ENCODE measurements at regions not wholly inside any gene's neighbourhood (a gene's known extent, or its start where the extent isn't known, plus 50 kb on each side); places are given as distances from the start of the nearest gene placed in this dataset.

- in situ Hi-C loops (cut with HindIII; ENCODE audit: low sequenced_read_pairs) = no loop called here
Observed at GRCh38 chr1:229815961-229816360, 189.9 kb downstream of the URB2 start.

- in situ Hi-C loops (cut with HindIII; ENCODE audit: low sequenced_read_pairs) = no loop called here
Observed at GRCh38 chr1:229817936-229818335, 191.9 kb downstream of the URB2 start.

GRCh38 chr1:229819091-229819490, 193.0 kb downstream of the URB2 start:
- in situ Hi-C loops (cut with HindIII; ENCODE audit: low sequenced_read_pairs) = no loop called here

DNA sequence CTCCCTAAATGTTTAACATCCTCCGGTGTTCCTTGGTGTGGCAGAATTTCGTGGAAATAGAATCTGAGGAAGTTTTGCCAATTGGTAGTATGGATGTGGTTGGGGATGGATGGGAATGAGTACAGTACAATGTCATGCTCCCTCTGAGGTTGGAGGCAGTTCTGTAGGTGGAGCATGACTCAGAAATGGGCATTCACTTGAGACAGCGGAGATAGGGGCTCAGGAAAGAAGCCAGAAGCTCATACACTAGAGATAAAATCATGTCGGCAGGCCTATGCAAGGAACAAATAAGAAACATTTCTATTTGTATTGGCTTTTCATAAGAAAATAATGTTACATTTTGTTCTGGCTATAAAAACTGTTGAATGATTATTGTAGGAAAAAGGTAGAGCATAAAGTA, 196.0 kb downstream of the URB2 start:
- in situ Hi-C loops (cut with HindIII; ENCODE audit: low sequenced_read_pairs) = no loop called here

DNA sequence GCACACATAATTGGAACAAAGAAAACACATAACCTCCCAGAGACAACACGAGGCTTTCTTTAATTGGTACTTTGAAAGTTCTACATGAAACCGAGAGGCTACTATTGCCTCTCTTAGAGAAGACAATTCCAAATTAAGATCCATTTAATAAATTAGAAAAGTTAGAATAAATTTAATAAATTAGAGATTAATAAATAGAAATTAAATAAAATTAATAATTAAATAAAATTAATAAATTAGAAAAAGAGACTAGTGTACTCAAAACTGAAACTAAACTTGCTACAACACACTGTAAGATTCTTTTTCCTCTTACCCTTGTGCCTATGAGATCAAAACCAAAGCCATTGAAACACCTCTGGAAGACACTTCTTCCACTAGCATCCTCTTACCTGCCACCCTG, 199.0 kb downstream of the URB2 start:
- in situ Hi-C loops (cut with HindIII; ENCODE audit: low sequenced_read_pairs) = no loop called here

DNA sequence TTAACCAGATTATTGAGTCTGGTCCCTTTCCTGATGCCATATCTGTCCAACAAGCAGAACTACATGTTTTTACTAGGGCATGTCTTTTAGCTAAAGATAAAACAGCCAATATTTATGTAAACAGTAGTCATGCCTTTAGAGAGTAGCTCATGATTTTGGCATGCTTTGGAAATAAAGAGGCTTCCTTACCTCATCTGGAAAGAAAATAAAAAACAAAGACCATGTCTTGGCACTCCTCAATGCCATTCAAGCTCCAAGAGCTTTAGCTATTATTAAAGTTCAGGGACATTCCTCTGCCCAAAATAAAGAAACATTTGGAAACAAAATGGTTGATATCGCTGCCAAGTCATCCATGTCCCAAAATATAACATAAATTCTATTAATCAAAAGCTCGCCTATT, 202.4 kb downstream of the URB2 start:
- in situ Hi-C loops (cut with HindIII; ENCODE audit: low sequenced_read_pairs) = no loop called here

- in situ Hi-C loops (cut with HindIII; ENCODE audit: low sequenced_read_pairs) = no loop called here
Observed at GRCh38 chr1:229832695-229833094, 206.6 kb downstream of the URB2 start.

GRCh38 chr1:229834230-229834629, 208.2 kb downstream of the URB2 start:
- in situ Hi-C loops (cut with HindIII; ENCODE audit: low sequenced_read_pairs) = no loop called here

- in situ Hi-C loops (cut with HindIII; ENCODE audit: low sequenced_read_pairs) = no loop called here
Observed at GRCh38 chr1:229835226-229835625, 209.2 kb downstream of the URB2 start.

DNA sequence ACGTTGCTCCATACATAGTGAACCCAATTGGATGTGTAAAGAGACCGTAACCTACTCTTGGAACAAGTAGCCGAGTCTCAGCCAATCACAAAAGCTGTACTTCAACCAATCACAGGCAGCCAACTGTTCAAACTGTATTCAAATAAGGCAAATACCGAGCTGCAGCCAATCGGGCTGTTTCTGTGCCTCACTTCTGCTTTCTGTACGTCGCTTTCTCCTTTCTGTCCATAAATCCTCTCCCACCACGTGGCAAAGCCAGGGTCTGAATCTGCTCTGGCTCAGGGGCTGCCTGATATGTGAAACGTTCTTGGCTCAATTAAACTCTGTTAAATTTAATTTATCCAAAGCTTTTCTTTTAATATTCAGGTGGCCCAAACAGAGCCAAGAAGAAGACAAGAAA, 210.3 kb downstream of the URB2 start:
- in situ Hi-C loops (cut with HindIII; ENCODE audit: low sequenced_read_pairs) = no loop called here

DNA sequence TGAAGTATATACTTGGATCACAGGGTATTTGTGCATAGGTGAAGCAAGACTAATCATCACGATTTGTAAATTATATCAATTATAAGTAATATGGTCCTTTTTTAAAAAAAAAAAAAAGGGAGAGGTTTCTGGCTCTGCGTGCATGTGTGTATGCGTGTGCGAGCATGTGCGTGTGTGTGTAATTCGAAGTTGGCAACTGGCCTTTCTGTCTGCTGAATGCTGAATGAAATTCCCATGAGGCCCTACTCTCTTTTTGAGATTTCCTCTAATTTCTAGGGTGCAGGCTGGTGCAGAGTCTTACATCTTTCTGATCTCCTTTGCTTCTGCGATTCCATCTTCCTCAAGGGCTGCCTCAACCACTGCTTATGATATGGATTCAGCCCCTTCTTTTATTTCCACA, 212.2 kb downstream of the URB2 start:
- in situ Hi-C loops (cut with HindIII; ENCODE audit: low sequenced_read_pairs) = no loop called here

GRCh38 chr1:229839800-229840199, 213.8 kb downstream of the URB2 start:
- in situ Hi-C loops (cut with HindIII; ENCODE audit: low sequenced_read_pairs) = no loop called here

- in situ Hi-C loops (cut with HindIII; ENCODE audit: low sequenced_read_pairs) = no loop called here
Observed at GRCh38 chr1:229841230-229841629, 215.2 kb downstream of the URB2 start.

DNA sequence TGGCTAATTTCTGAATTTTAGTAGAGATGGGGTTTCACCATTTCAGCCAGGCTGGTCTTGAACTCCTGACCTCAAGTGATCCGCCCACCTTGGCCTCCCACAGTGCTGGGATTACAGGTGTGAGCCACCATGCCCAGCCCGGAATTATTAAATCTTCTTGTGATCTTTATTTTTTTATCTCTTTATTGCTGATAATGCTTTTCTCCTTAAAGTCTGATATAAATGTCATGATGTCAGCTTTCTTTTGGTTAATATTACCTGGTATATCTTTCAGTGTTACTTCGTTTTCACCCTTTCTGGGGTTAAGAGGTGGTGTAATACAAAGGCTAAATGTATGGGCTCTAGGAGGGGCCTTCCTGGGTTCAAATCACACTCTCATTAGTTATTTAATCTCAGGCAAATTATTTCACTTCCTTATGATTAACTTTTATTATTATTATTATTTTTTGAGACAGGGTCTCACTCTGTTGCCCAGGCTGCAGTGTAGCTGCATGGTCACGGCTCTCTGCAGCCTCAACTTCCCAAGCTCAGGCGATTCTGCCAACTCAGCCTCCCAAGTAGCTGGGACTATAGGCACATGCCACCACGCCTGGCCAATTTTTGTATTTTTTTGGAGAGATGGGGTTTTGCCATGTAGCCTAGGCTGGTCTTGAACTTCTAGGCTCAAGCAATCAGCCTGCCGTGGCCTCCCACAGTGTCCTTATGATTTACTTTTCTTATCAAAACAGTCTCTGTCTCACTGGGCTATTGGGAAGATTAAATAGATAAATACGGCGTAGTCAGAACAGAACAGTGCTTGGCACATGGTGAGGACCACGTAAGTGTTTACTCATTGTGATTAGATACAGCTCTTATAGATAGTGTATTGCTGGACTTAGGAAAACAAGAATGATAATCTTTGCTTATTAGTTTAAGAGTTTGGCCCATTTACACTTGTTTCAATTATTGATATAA, 216.5 kb downstream of the URB2 start:
- in situ Hi-C loops (cut with HindIII; ENCODE audit: low sequenced_read_pairs) = no loop called here

DNA sequence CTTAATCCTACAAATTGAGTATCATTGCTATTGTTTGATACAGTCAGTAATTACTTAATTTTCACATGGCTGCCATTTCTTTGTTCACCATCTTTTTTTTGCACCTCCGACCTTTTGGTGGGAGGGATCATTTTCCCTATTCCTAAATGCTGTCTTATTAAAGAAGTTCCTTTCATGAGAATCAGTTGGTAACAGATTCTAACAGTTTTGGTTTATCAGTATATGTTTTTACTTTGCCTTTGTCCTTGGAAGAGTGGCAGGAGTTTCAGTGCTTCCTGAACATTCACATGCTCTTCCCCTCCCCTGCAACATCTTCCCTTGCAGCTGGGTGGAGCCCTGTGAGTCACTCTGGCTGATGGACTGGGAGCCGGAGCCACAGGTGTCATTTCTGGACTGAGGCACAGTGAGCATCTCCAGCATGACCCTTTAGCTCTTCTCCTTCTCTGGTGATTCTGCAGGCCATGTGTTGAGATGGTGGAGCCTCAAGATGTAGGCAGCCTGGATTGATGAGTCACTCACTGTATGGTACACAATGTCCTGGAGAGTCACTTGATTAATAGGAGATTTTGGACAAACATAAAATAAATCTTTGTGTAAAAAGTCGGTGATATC, 217.7 kb downstream of the URB2 start:
- in situ Hi-C loops (cut with HindIII; ENCODE audit: low sequenced_read_pairs) = no loop called here

DNA sequence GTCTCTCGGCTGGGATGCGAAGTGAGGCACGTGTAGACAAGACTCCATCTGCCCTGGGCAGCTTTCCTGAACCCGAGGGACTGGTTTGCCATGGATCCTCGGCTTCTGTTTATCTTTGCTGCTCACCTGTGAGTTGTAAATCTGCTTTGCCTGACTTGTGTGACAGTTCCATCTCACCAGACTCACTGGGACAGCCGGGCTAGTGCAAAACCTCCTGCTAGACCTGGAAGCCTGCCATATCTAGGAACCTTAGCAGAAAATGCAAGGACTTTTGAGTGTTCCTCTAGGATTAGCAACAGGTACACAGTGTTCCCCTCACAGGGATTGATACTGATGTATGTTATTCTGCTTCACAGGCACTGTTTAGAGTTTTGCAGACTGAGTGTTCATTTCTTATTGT, 218.6 kb downstream of the URB2 start:
- in situ Hi-C loops (cut with HindIII; ENCODE audit: low sequenced_read_pairs) = no loop called here

- in situ Hi-C loops (cut with HindIII; ENCODE audit: low sequenced_read_pairs) = no loop called here
Observed at GRCh38 chr1:229845410-229846138, 219.5 kb downstream of the URB2 start.

GRCh38 chr1:229846351-229846750, 220.3 kb downstream of the URB2 start:
- in situ Hi-C loops (cut with HindIII; ENCODE audit: low sequenced_read_pairs) = no loop called here

- in situ Hi-C loops (cut with HindIII; ENCODE audit: low sequenced_read_pairs) = no loop called here
Observed at GRCh38 chr1:229848752-229849677, 218.0 kb upstream of the GALNT2 start.

DNA sequence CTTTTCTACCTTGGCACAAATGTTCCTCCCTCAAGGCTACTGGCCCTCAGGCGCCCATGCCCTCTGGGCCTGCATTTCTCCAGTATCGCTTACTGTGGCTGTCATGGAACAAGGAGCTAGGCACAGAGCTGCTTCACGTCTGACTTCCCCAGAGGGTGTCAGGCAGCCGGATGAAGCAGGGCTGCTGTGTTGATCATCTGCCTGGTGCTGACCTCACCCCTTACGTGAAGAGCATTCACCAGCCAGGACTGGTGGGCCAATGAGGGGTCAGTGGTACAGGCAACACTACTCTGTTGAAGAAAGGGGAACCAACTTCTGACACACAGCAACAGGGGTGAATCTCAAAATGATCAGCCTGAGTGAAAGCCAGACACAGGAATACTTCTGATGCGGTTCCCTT, 215.5 kb upstream of the GALNT2 start:
- in situ Hi-C loops (cut with HindIII; ENCODE audit: low sequenced_read_pairs) = no loop called here

DNA sequence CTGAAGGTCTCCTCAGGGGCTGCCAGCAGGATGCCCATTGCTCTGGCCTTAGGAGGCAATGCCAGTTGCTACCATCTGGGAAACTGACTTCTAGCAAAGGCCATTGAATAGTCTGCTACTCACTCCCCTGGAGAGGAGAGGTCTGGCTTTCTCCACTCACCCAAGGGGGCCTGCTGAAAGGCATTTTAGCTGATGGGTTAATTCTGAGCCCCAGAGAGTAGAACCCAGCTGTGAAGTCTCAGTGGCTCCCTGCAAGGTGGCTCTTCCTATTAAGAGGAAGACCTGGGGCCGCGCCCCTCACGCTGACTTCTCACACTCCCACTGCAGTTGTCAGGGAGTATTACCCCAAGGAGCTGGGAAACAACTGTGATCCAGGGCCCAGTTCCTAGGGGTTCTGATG, 213.3 kb upstream of the GALNT2 start:
- in situ Hi-C loops (cut with HindIII; ENCODE audit: low sequenced_read_pairs) = no loop called here

All from DLD1 (cell line).